HG02885 (cell line): ENCODE measurements at regions not wholly inside any gene's neighbourhood (a gene's known extent, or its start where the extent isn't known, plus 50 kb on each side); places are given as distances from the start of the nearest gene placed in this dataset.
"Not testable (repeated sequence)": the region's sequence is repeated elsewhere in the genome, so short reads cannot be mapped to it uniquely, and the experiment has no call there.

Experiments used
- ATAC-seq: cut with Tn5 transposase; IDR thresholded peaks from one replicate; pipeline ENCODE4 v1.9.1; 2021; ENCODE audit warnings: mild to moderate bottlenecking; ENCODE audit not compliant: unreplicated experiment, poor library complexity

GRCh38 chr1:157411064-157411463 lies 141.3 kb downstream of the FCRL5 start:
- no peak for ATAC-seq

GRCh38 chr1:157410457-157410856 lies 141.9 kb downstream of the FCRL5 start:
- no peak for ATAC-seq

- no peak for ATAC-seq
These were observed 142.4 kb downstream of the FCRL5 start for GRCh38 chr1:157409927-157410326.

GRCh38 chr1:157407917-157408525 lies 144.3 kb downstream of the FCRL5 start:
- ATAC-seq: no peak

GRCh38 chr1:157407367-157407766 lies 144.9 kb downstream of the FCRL5 start:
- no peak for ATAC-seq

GRCh38 chr1:157405662-157406061 lies 146.7 kb downstream of the FCRL5 start:
- no peak for ATAC-seq

GRCh38 chr1:157404614-157405013 lies 147.7 kb downstream of the FCRL5 start:
- ATAC-seq: no peak

GRCh38 chr1:157404063-157404501 lies 148.2 kb downstream of the FCRL5 start:
- ATAC-seq: no peak

- peak; percentile 13 for ATAC-seq
These were observed 148.7 kb downstream of the FCRL5 start for GRCh38 chr1:157403608-157404007.

GRCh38 chr1:157403203-157403602 lies 149.1 kb downstream of the FCRL5 start:
- ATAC-seq: peak; percentile 78

- no peak for ATAC-seq
These were observed 151.5 kb downstream of the FCRL5 start for GRCh38 chr1:157400766-157401165.

GRCh38 chr1:157399984-157400382 lies 152.3 kb downstream of the FCRL5 start:
- peak; percentile 67 for ATAC-seq

- no peak for ATAC-seq
These were observed 152.9 kb downstream of the FCRL5 start for GRCh38 chr1:157399343-157399983.

- ATAC-seq: no peak
These were observed 161.7 kb downstream of the FCRL5 start for GRCh38 chr1:157390651-157391050.

- ATAC-seq: no peak
These were observed 164.3 kb downstream of the FCRL5 start for GRCh38 chr1:157388057-157388456.

- ATAC-seq: no peak
These were observed 168.1 kb downstream of the FCRL5 start for GRCh38 chr1:157384258-157384657.

- no peak for ATAC-seq
These were observed 170.0 kb downstream of the FCRL5 start for GRCh38 chr1:157382351-157382750.

GRCh38 chr1:157380523-157380922 lies 171.8 kb downstream of the FCRL5 start:
- ATAC-seq: no peak

- not testable (repeated sequence) for ATAC-seq
These were observed 175.0 kb downstream of the FCRL5 start for GRCh38 chr1:157377280-157377713.

- ATAC-seq: no peak
These were observed 175.6 kb downstream of the FCRL5 start for GRCh38 chr1:157376681-157377080.

- not testable (repeated sequence) for ATAC-seq
These were observed 180.0 kb downstream of the FCRL5 start for GRCh38 chr1:157372311-157372710.

- ATAC-seq: no peak
These were observed 180.5 kb downstream of the FCRL5 start for GRCh38 chr1:157371826-157372225.
